GM06990 (cell line): ENCODE measurements at regions not wholly inside any gene's neighbourhood (a gene's known extent, or its start where the extent isn't known, plus 50 kb on each side); places are given as distances from the start of the nearest gene placed in this dataset.

Source experiments
- DNase-seq: peaks from one replicate; pipeline ENCODE4 v3.0.0-alpha.2; 2011; ENCODE audit not compliant: insufficient read length; ENCODE audit errors: extremely low read depth
- H3K27me3 ChIP-seq: replicated peaks from 2 replicates; pipeline ENCODE4 v1.6.0; 2011; ENCODE audit warnings: low read length; ENCODE audit not compliant: control insufficient read depth, insufficient read depth
- H3K36me3 ChIP-seq: 2 replicates; pipeline ENCODE4 v1.5.1; 2011; ENCODE audit warnings: low read length; ENCODE audit not compliant: control insufficient read depth, insufficient read depth
- H3K4me3 ChIP-seq: replicated peaks from 2 replicates; pipeline ENCODE4 v1.5.1; 2011; ENCODE audit warnings: low read depth, mild to moderate bottlenecking, control low read depth, low read length
- CTCF ChIP-seq: IDR thresholded peaks from 2 replicates; pipeline ENCODE4 v1.5.1; 2011; ENCODE audit warnings: low read length, control low read depth, mild to moderate bottlenecking, inconsistent platforms; ENCODE audit not compliant: insufficient read depth, poor library complexity, severe bottlenecking

- Histone ChIP-seq H3K27me3 (no peaks in the 10 kb centered on the region; the same call in 1 of the 2 replicates), H3K4me3 (no peak overlapping the region), H3K36me3 (no peaks in the 10 kb centered on the region)
- TF ChIP-seq CTCF = no peak
- DNase-seq = no peak
Measured at GRCh38 chr2:234587341-234588053, 90.6 kb upstream of the ARL4C start.

DNA sequence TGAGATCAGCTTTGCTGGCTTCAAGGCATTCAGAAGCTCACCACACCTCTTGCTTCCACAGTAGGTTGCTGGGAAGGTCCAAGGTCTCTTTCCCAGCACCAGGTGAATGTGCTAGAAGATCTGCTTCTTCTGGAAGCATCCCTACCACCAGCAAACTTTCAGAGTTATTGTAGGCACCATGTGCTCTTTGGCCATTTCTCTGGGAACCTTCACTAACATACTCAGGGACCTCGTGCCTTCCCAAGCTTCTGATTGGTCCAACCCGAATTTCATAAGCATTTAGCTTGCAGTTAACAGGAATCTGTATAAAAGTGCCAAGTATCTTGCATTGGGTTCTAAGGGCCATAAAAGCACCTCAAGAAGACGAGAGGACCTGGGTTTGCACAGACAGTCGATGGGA, 86.5 kb upstream of the ARL4C start:
- H3K4me3 ChIP-seq = no peak overlapping the region
- no peak for DNase-seq
- H3K27me3 ChIP-seq = no peaks in the 10 kb centered on the region
- TF ChIP-seq CTCF = no peak
- H3K36me3 ChIP-seq = no peaks in the 10 kb centered on the region

- H3K4me3 ChIP-seq = no peak overlapping the region
Measured at GRCh38 chr2:234580686-234581085, 83.8 kb upstream of the ARL4C start.

GRCh38 chr2:234579231-234579962, 82.5 kb upstream of the ARL4C start:
- no peak overlapping the region for H3K4me3 ChIP-seq
- no peaks in the 10 kb centered on the region for H3K36me3 ChIP-seq
- TF ChIP-seq CTCF = no peak
- no peak for DNase-seq
- no peaks in the 10 kb centered on the region for H3K27me3 ChIP-seq

More at GRCh38 chr2:234580686-234581085, 83.8 kb upstream of the ARL4C start:
- DNase-seq = no peak
- Histone ChIP-seq H3K27me3 (no peaks in the 10 kb centered on the region), H3K36me3 (no peaks in the 10 kb centered on the region)
- no peak for TF ChIP-seq CTCF

GRCh38 chr2:234578389-234578788, 81.5 kb upstream of the ARL4C start:
- H3K27me3 ChIP-seq = no peaks in the 10 kb centered on the region

More at GRCh38 chr2:234578389-234578788, 81.5 kb upstream of the ARL4C start:
- no peak for DNase-seq
- Histone ChIP-seq H3K4me3 (no peak overlapping the region), H3K36me3 (no peaks in the 10 kb centered on the region)
- TF ChIP-seq CTCF = no peak
